ENCODE measurements at regions not wholly inside any gene's neighbourhood (a gene's known extent, or its start where the extent isn't known, plus 50 kb on each side); places are given as distances from the start of the nearest gene placed in this dataset.

GRCh38 chr7:35342786-35343185 lies 88.9 kb upstream of the TBX20 start:
- DNase-seq (ENCODE audit: extremely low spot score, unreplicated experiment): no peak
- H3K4me3 Mint-ChIP-seq: no peak overlapping the region
- H3K4me1 Mint-ChIP-seq (ENCODE audit: unreplicated experiment): no peaks in the 10 kb centered on the region
- H3K27ac Mint-ChIP-seq: no peak overlapping the region
- no peaks in the 10 kb centered on the region for H3K27me3 Mint-ChIP-seq
- H3K36me3 Mint-ChIP-seq: no peaks in the 10 kb centered on the region
- TF ChIP-seq CTCF (conservative IDR thresholded peaks at IDR 0.05): no peak
- H3K9me3 Mint-ChIP-seq: no peaks in the 10 kb centered on the region

- Mint-ChIP-seq H3K4me1 (ENCODE audit: unreplicated experiment) (no peaks in the 10 kb centered on the region), H3K9me3 (no peaks in the 10 kb centered on the region), H3K27me3 (no peaks in the 10 kb centered on the region), H3K4me3 (no peak overlapping the region), H3K27ac (no peak overlapping the region), H3K36me3 (no peaks in the 10 kb centered on the region)
- no peak for TF ChIP-seq CTCF (conservative IDR thresholded peaks at IDR 0.05)
- DNase-seq (ENCODE audit: extremely low spot score, unreplicated experiment): no peak
Measured at GRCh38 chr7:35339811-35340210, 85.9 kb upstream of the TBX20 start.

- H3K4me3 Mint-ChIP-seq: no peak overlapping the region
- no peaks in the 10 kb centered on the region for H3K4me1 Mint-ChIP-seq (ENCODE audit: unreplicated experiment)
- no peak for DNase-seq (ENCODE audit: extremely low spot score, unreplicated experiment)
- no peak for TF ChIP-seq CTCF (conservative IDR thresholded peaks at IDR 0.05)
- no peaks in the 10 kb centered on the region for H3K27me3 Mint-ChIP-seq
- H3K27ac Mint-ChIP-seq: no peak overlapping the region
- H3K9me3 Mint-ChIP-seq: peaks cover 5% of the 10 kb centered on the region
- H3K36me3 Mint-ChIP-seq: no peaks in the 10 kb centered on the region
Measured at GRCh38 chr7:35336444-35336843, 82.5 kb upstream of the TBX20 start.

- no peak for TF ChIP-seq CTCF (conservative IDR thresholded peaks at IDR 0.05)
- Mint-ChIP-seq H3K27ac (no peak overlapping the region), H3K4me3 (no peak overlapping the region), H3K9me3 (peaks cover 5% of the 10 kb centered on the region), H3K4me1 (ENCODE audit: unreplicated experiment) (no peaks in the 10 kb centered on the region), H3K27me3 (no peaks in the 10 kb centered on the region), H3K36me3 (no peaks in the 10 kb centered on the region)
- DNase-seq (ENCODE audit: extremely low spot score, unreplicated experiment): no peak
Measured at GRCh38 chr7:35334506-35334905, 80.6 kb upstream of the TBX20 start.

- H3K36me3 Mint-ChIP-seq: no peaks in the 10 kb centered on the region
- no peaks in the 10 kb centered on the region for H3K27me3 Mint-ChIP-seq
- no peaks in the 10 kb centered on the region for H3K4me1 Mint-ChIP-seq (ENCODE audit: unreplicated experiment)
- no peak for TF ChIP-seq CTCF (conservative IDR thresholded peaks at IDR 0.05)
- no peak for DNase-seq (ENCODE audit: extremely low spot score, unreplicated experiment)
- H3K4me3 Mint-ChIP-seq: no peak overlapping the region
- H3K9me3 Mint-ChIP-seq: peaks cover 5% of the 10 kb centered on the region
- H3K27ac Mint-ChIP-seq: no peak overlapping the region
Measured at GRCh38 chr7:35333265-35333664, 79.4 kb upstream of the TBX20 start.

Data from type B pancreatic cell (in vitro differentiated cells).